Loucy (cell line): ENCODE measurements at regions not wholly inside any gene's neighbourhood (a gene's known extent, or its start where the extent isn't known, plus 50 kb on each side); places are given as distances from the start of the nearest gene placed in this dataset.

ENCODE experiments used
- H2AFZ ChIP-seq: fragments of 200-600 bp; sonication (generic); 2 replicates; pipeline ENCODE4 v1.6.0; 2016; ENCODE audit warnings: antibody characterized with exemption, mild to moderate bottlenecking, low read length, moderate library complexity
- H3F3A ChIP-seq: fragments of 200-600 bp; 2 replicates; pipeline ENCODE4 v1.6.0; 2016; ENCODE audit warnings: antibody characterized with exemption, low read depth, mild to moderate bottlenecking
- H3K27me3 ChIP-seq: fragments of 200-600 bp; sonication (generic); 2 replicates; pipeline ENCODE4 v1.6.1; 2014; ENCODE audit warnings: low read length, mild to moderate bottlenecking; ENCODE audit not compliant: insufficient read depth, poor library complexity, severe bottlenecking
- H3K36me3 ChIP-seq: fragments of 200-600 bp; sonication (generic); 2 replicates; pipeline ENCODE4 v1.6.1; 2016; ENCODE audit warnings: low read length; ENCODE audit not compliant: insufficient read depth
- H3K4me1 ChIP-seq: fragments of 200-600 bp; sonication (generic); 2 replicates; pipeline ENCODE4 v1.5.1; 2014; ENCODE audit warnings: low read length, mild to moderate bottlenecking; ENCODE audit not compliant: insufficient read depth, poor library complexity, severe bottlenecking
- H3K4me2 ChIP-seq: fragments of 200-600 bp; sonication (generic); 2 replicates; pipeline ENCODE4 v1.6.0; 2014; ENCODE audit warnings: antibody characterized with exemption, low read length, low read depth, mild to moderate bottlenecking; ENCODE audit not compliant: poor library complexity, severe bottlenecking
- H3K4me3 ChIP-seq: fragments of 200-600 bp; sonication (generic); 2 replicates; pipeline ENCODE4 v1.5.1; 2014; ENCODE audit warnings: low read length, mild to moderate bottlenecking, mixed read lengths; ENCODE audit not compliant: poor library complexity, severe bottlenecking
- H3K79me2 ChIP-seq: fragments of 200-600 bp; sonication (generic); 2 replicates; pipeline ENCODE4 v1.6.1; 2014; ENCODE audit warnings: low read length; ENCODE audit not compliant: insufficient read depth
- H3K9ac ChIP-seq: fragments of 200-600 bp; sonication (generic); 2 replicates; pipeline ENCODE4 v1.6.0; 2014; ENCODE audit warnings: mild to moderate bottlenecking, low read depth, low read length, moderate library complexity; ENCODE audit not compliant: poor library complexity, severe bottlenecking
- H3K9me2 ChIP-seq: fragments of 200-600 bp; sonication (generic); replicated peaks from 2 replicates; pipeline ENCODE4 v1.6.1; 2016; ENCODE audit warnings: low read depth, low read length, mixed read lengths
- H3K9me3 ChIP-seq: fragments of 200-600 bp; sonication (generic); 2 replicates; pipeline ENCODE4 v1.6.1; 2014; ENCODE audit warnings: mild to moderate bottlenecking, antibody characterized with exemption, low read length, low read depth; ENCODE audit not compliant: insufficient read depth
- H4K20me1 ChIP-seq: fragments of 200-600 bp; sonication (generic); 2 replicates; pipeline ENCODE4 v1.6.0; 2014; ENCODE audit warnings: antibody characterized with exemption, low read length, mild to moderate bottlenecking; ENCODE audit not compliant: insufficient read depth, poor library complexity, severe bottlenecking
- CTCF ChIP-seq: fragments of 200-600 bp; sonication (generic); conservative IDR thresholded peaks from 2 replicates; pipeline ENCODE4 v1.5.1; 2014; ENCODE audit warnings: mild to moderate bottlenecking, antibody characterized with exemption, low read length
- EZH2phosphoT487 ChIP-seq: fragments of 200-600 bp; IDR thresholded peaks from 2 replicates; pipeline ENCODE4 v1.6.1; 2018; ENCODE audit warnings: antibody characterized with exemption, mild to moderate bottlenecking, moderate library complexity, borderline replicate concordance

GRCh38 chr14:87045956-87046355, 947.0 kb downstream of the GALC start:
- Histone ChIP-seq H3K79me2 (no peaks in the 10 kb centered on the region), H3K9me3 (no peaks in the 10 kb centered on the region)

GRCh38 chr14:87045246-87045645, 947.7 kb downstream of the GALC start:
- Histone ChIP-seq H3K9me3 (no peaks in the 10 kb centered on the region), H3K27me3 (no peaks in the 10 kb centered on the region), H3K9me2 (no peaks in the 10 kb centered on the region), H3K36me3 (no peaks in the 10 kb centered on the region), H3K79me2 (no peaks in the 10 kb centered on the region), H3F3A (no peaks in the 10 kb centered on the region), H3K9ac (no peak overlapping the region), H4K20me1 (no peaks in the 10 kb centered on the region), H3K4me2 (no peak overlapping the region), H3K4me3 (no peak overlapping the region), H3K4me1 (no peaks in the 10 kb centered on the region), H2AFZ (no peak overlapping the region)
- TF ChIP-seq EZH2phosphoT487 (no peak), CTCF (no peak)

More at GRCh38 chr14:87045956-87046355, 947.0 kb downstream of the GALC start:
- no peaks in the 10 kb centered on the region for H3F3A ChIP-seq
- no peaks in the 10 kb centered on the region for H3K36me3 ChIP-seq
- H3K27me3 ChIP-seq, result no peaks in the 10 kb centered on the region
- H3K4me2 ChIP-seq, result no peak overlapping the region
- TF ChIP-seq CTCF (no peak), EZH2phosphoT487 (no peak)
- H3K4me1 ChIP-seq, result no peaks in the 10 kb centered on the region
- no peaks in the 10 kb centered on the region for H4K20me1 ChIP-seq
- H3K9me2 ChIP-seq, result no peaks in the 10 kb centered on the region
- no peak overlapping the region for H3K9ac ChIP-seq
- H3K4me3 ChIP-seq, result no peak overlapping the region
- no peak overlapping the region for H2AFZ ChIP-seq

GRCh38 chr14:87044807-87045206, 948.2 kb downstream of the GALC start:
- Histone ChIP-seq H4K20me1 (no peaks in the 10 kb centered on the region), H3K4me3 (no peak overlapping the region), H3K4me1 (no peaks in the 10 kb centered on the region), H3F3A (no peaks in the 10 kb centered on the region), H2AFZ (no peak overlapping the region), H3K9me3 (no peaks in the 10 kb centered on the region), H3K4me2 (no peak overlapping the region), H3K9ac (no peak overlapping the region), H3K79me2 (no peaks in the 10 kb centered on the region), H3K9me2 (no peaks in the 10 kb centered on the region), H3K27me3 (no peaks in the 10 kb centered on the region), H3K36me3 (no peaks in the 10 kb centered on the region)
- TF ChIP-seq EZH2phosphoT487, result no peak
- TF ChIP-seq CTCF, result no peak
